ENCODE measurements at regions not wholly inside any gene's neighbourhood (a gene's known extent, or its start where the extent isn't known, plus 50 kb on each side); places are given as distances from the start of the nearest gene placed in this dataset.

- TF ChIP-seq CTCF (IDR thresholded peaks at IDR 0.05; ENCODE audit: low read depth, low read length) (no peak), EZH2phosphoT487 (IDR thresholded peaks at IDR 0.05; ENCODE audit: low read depth) (no peak)
Observed at GRCh38 chr9:71624728-71625127, 143.6 kb downstream of the CEMIP2 start.

All from OCI-LY3 (cell line).